ENCODE measurements at regions not wholly inside any gene's neighbourhood (a gene's known extent, or its start where the extent isn't known, plus 50 kb on each side); places are given as distances from the start of the nearest gene placed in this dataset.
"Not testable (repeated sequence)": the region's sequence is repeated elsewhere in the genome, so short reads cannot be mapped to it uniquely, and the experiment has no call there.

- not testable (repeated sequence) for TF ChIP-seq CTCF (conservative IDR thresholded peaks at IDR 0.05); ZFX (IDR thresholded peaks at IDR 0.05)
These were observed 124.1 kb upstream of the PRSS1 start for GRCh38 chr7:142625216-142625615.
